ENCODE measurements at regions not wholly inside any gene's neighbourhood (a gene's known extent, or its start where the extent isn't known, plus 50 kb on each side); places are given as distances from the start of the nearest gene placed in this dataset.

GRCh38 chr7:159331462-159331861 is 186.8 kb upstream of the VIPR2 start:
- TF ChIP-seq YY1 (IDR thresholded peaks at IDR 0.05; ENCODE audit: low read depth) (no peak), FOXM1 (IDR thresholded peaks at IDR 0.05; ENCODE audit: borderline replicate concordance, low read depth) (no peak), EGR1 (IDR thresholded peaks at IDR 0.05) (no peak), EP300 (IDR thresholded peaks at IDR 0.05; ENCODE audit: borderline replicate concordance) (no peak), USF1 (IDR thresholded peaks at IDR 0.05) (no peak), TEAD4 (IDR thresholded peaks at IDR 0.05) (no peak), TCF12 (IDR thresholded peaks at IDR 0.05; ENCODE audit: low read depth) (no peak), CREB1 (IDR thresholded peaks at IDR 0.05; ENCODE audit: low read depth) (no peak), RAD21 (IDR thresholded peaks at IDR 0.05; ENCODE audit: low read depth) (no peak), TAF1 (IDR thresholded peaks at IDR 0.05; ENCODE audit: low read depth) (no peak), CEBPB (IDR thresholded peaks at IDR 0.05) (no peak), ZBTB7A (IDR thresholded peaks at IDR 0.05; ENCODE audit: low read depth) (no peak), NFIC (IDR thresholded peaks at IDR 0.05) (no peak), REST (IDR thresholded peaks at IDR 0.05; ENCODE audit: low read depth) (no peak), MAX (IDR thresholded peaks at IDR 0.05) (no peak)

- no peak for TF ChIP-seq ZBTB7A (IDR thresholded peaks at IDR 0.05; ENCODE audit: low read depth)
- no peak for TF ChIP-seq TEAD4 (IDR thresholded peaks at IDR 0.05)
- no peak for TF ChIP-seq EP300 (IDR thresholded peaks at IDR 0.05; ENCODE audit: borderline replicate concordance)
- no peak for TF ChIP-seq CREB1 (IDR thresholded peaks at IDR 0.05; ENCODE audit: low read depth)
- TF ChIP-seq CEBPB (IDR thresholded peaks at IDR 0.05) = no peak
- TF ChIP-seq FOXM1 (IDR thresholded peaks at IDR 0.05; ENCODE audit: borderline replicate concordance, low read depth) = no peak
- no peak for TF ChIP-seq TCF12 (IDR thresholded peaks at IDR 0.05; ENCODE audit: low read depth)
- no peak for TF ChIP-seq MAX (IDR thresholded peaks at IDR 0.05)
- TF ChIP-seq NFIC (IDR thresholded peaks at IDR 0.05) = no peak
- no peak for TF ChIP-seq REST (IDR thresholded peaks at IDR 0.05; ENCODE audit: low read depth)
- TF ChIP-seq EGR1 (IDR thresholded peaks at IDR 0.05) = no peak
- TF ChIP-seq TAF1 (IDR thresholded peaks at IDR 0.05; ENCODE audit: low read depth) = no peak
- no peak for TF ChIP-seq YY1 (IDR thresholded peaks at IDR 0.05; ENCODE audit: low read depth)
- no peak for TF ChIP-seq USF1 (IDR thresholded peaks at IDR 0.05)
Observed at GRCh38 chr7:159329818-159330378, 185.2 kb upstream of the VIPR2 start.

- no peak for TF ChIP-seq USF1 (IDR thresholded peaks at IDR 0.05)
- no peak for TF ChIP-seq EGR1 (IDR thresholded peaks at IDR 0.05)
- TF ChIP-seq REST (IDR thresholded peaks at IDR 0.05; ENCODE audit: low read depth) = no peak
- no peak for TF ChIP-seq CREB1 (IDR thresholded peaks at IDR 0.05; ENCODE audit: low read depth)
- TF ChIP-seq ZBTB7A (IDR thresholded peaks at IDR 0.05; ENCODE audit: low read depth) = no peak
- TF ChIP-seq TCF12 (IDR thresholded peaks at IDR 0.05; ENCODE audit: low read depth) = no peak
- no peak for TF ChIP-seq EP300 (IDR thresholded peaks at IDR 0.05; ENCODE audit: borderline replicate concordance)
- TF ChIP-seq CEBPB (IDR thresholded peaks at IDR 0.05) = no peak
- no peak for TF ChIP-seq MAX (IDR thresholded peaks at IDR 0.05)
- TF ChIP-seq FOXM1 (IDR thresholded peaks at IDR 0.05; ENCODE audit: borderline replicate concordance, low read depth) = no peak
- TF ChIP-seq RAD21 (IDR thresholded peaks at IDR 0.05; ENCODE audit: low read depth) = no peak
- TF ChIP-seq TAF1 (IDR thresholded peaks at IDR 0.05; ENCODE audit: low read depth) = no peak
- TF ChIP-seq NFIC (IDR thresholded peaks at IDR 0.05) = no peak
- no peak for TF ChIP-seq TEAD4 (IDR thresholded peaks at IDR 0.05)
- TF ChIP-seq YY1 (IDR thresholded peaks at IDR 0.05; ENCODE audit: low read depth) = no peak
Observed at GRCh38 chr7:159328096-159328495, 183.4 kb upstream of the VIPR2 start.

All from Ishikawa (cell line).